CMK (cell line): ENCODE measurements at regions not wholly inside any gene's neighbourhood (a gene's known extent, or its start where the extent isn't known, plus 50 kb on each side); places are given as distances from the start of the nearest gene placed in this dataset.
"Not testable (repeated sequence)": the region's sequence is repeated elsewhere in the genome, so short reads cannot be mapped to it uniquely, and the experiment has no call there.

Experiments
- DNase-seq: peaks from one replicate; pipeline ENCODE4 v3.0.0-alpha.2; 2010; ENCODE audit warnings: low read depth

- peak; percentile 12 for DNase-seq
Observed at GRCh38 chr16:17002565-17002964, 468.2 kb downstream of the XYLT1 start.

- DNase-seq: not testable (repeated sequence)
Observed at GRCh38 chr16:17005963-17006362, 464.8 kb downstream of the XYLT1 start.

GRCh38 chr16:17011712-17012111 is 459.0 kb downstream of the XYLT1 start:
- DNase-seq: no peak

GRCh38 chr16:17013038-17013437 is 457.7 kb downstream of the XYLT1 start:
- no peak for DNase-seq

GRCh38 chr16:17014484-17015121 is 456.2 kb downstream of the XYLT1 start:
- DNase-seq: no peak

- no peak for DNase-seq
Observed at GRCh38 chr16:17015702-17016101, 455.1 kb downstream of the XYLT1 start.

GRCh38 chr16:17017442-17017841 is 453.3 kb downstream of the XYLT1 start:
- no peak for DNase-seq

GRCh38 chr16:17018585-17018939 is 452.2 kb downstream of the XYLT1 start:
- DNase-seq: no peak

- DNase-seq: no peak
Observed at GRCh38 chr16:17019366-17019765, 451.4 kb downstream of the XYLT1 start.

- no peak for DNase-seq
Observed at GRCh38 chr16:17023606-17024005, 447.2 kb downstream of the XYLT1 start.

GRCh38 chr16:17024514-17024913 is 446.2 kb downstream of the XYLT1 start:
- no peak for DNase-seq

- no peak for DNase-seq
Observed at GRCh38 chr16:17026600-17027242, 444.0 kb downstream of the XYLT1 start.

GRCh38 chr16:17027488-17028129 is 443.2 kb downstream of the XYLT1 start:
- DNase-seq: no peak

- no peak for DNase-seq
Observed at GRCh38 chr16:17029602-17030350, 441.0 kb downstream of the XYLT1 start.

- DNase-seq: no peak
Observed at GRCh38 chr16:17031484-17032268, 439.1 kb downstream of the XYLT1 start.

- DNase-seq: no peak
Observed at GRCh38 chr16:17032332-17032731, 438.4 kb downstream of the XYLT1 start.

- DNase-seq: no peak
Observed at GRCh38 chr16:17034477-17035252, 436.1 kb downstream of the XYLT1 start.

- no peak for DNase-seq
Observed at GRCh38 chr16:17037499-17037898, 433.3 kb downstream of the XYLT1 start.

GRCh38 chr16:17038415-17038814 is 432.3 kb downstream of the XYLT1 start:
- DNase-seq: no peak

- DNase-seq: not testable (repeated sequence)
Observed at GRCh38 chr16:17049109-17049508, 421.7 kb downstream of the XYLT1 start.

GRCh38 chr16:17050468-17050867 is 420.3 kb downstream of the XYLT1 start:
- DNase-seq: no peak
